Panc1 (cell line): ENCODE measurements at regions not wholly inside any gene's neighbourhood (a gene's known extent, or its start where the extent isn't known, plus 50 kb on each side); places are given as distances from the start of the nearest gene placed in this dataset.

Source experiments
- POLR2AphosphoS5 ChIP-seq: IDR thresholded peaks from 2 replicates; pipeline ENCODE4 v1.6.1; 2012; ENCODE audit warnings: mild to moderate bottlenecking, low read depth, low read length, moderate library complexity
- REST ChIP-seq, 2 experiments: IDR thresholded peaks; 2 replicates each; pipeline ENCODE4 v1.6.1; 2011 to 2012; ENCODE audit warnings: low read depth in 2 of 2, control low read depth in 1 of 2, low read length in 1 of 2, mild to moderate bottlenecking in 1 of 2, moderate library complexity in 1 of 2; ENCODE audit not compliant: insufficient read depth in 1 of 2
- TF ChIP-seq, protein P1 (sequence below): fragments of 450-650 bp; IDR thresholded peaks from 2 replicates; pipeline ENCODE4 v1.5.1; 2017; ENCODE audit warnings: mild to moderate bottlenecking

DNA sequence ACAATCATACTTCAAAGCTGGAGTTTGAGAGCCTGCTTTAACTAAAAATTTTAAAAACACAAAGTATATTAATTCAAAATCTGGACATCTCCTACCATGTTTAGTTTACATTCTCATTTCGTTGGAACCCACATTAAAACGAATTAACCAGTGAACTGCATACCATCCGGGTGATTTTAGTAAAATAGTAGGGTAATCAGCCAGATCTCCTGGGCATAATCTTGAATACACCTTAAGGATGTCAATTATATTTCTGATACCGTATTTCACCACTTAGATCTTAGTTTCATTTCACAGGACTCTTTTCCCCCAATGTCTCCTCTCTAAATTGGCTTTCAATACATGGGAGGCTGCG, 175.6 kb upstream of the PFKP start:
- TF ChIP-seq POLR2AphosphoS5: no peak
- TF ChIP-seq, protein P1, sequence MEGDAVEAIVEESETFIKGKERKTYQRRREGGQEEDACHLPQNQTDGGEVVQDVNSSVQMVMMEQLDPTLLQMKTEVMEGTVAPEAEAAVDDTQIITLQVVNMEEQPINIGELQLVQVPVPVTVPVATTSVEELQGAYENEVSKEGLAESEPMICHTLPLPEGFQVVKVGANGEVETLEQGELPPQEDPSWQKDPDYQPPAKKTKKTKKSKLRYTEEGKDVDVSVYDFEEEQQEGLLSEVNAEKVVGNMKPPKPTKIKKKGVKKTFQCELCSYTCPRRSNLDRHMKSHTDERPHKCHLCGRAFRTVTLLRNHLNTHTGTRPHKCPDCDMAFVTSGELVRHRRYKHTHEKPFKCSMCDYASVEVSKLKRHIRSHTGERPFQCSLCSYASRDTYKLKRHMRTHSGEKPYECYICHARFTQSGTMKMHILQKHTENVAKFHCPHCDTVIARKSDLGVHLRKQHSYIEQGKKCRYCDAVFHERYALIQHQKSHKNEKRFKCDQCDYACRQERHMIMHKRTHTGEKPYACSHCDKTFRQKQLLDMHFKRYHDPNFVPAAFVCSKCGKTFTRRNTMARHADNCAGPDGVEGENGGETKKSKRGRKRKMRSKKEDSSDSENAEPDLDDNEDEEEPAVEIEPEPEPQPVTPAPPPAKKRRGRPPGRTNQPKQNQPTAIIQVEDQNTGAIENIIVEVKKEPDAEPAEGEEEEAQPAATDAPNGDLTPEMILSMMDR: no peak
- no peak for TF ChIP-seq REST (IDR thresholded peaks at IDR 0.05; ENCODE audit: insufficient read depth in 1 of 2, low read depth in 2 of 2, low read length in 1 of 2)
